Panc1 (cell line): ENCODE measurements at regions not wholly inside any gene's neighbourhood (a gene's known extent, or its start where the extent isn't known, plus 50 kb on each side); places are given as distances from the start of the nearest gene placed in this dataset.

Experiments used
- ATAC-seq: fragments of 200-7000 bp; cut with Tn5 transposase; 2 replicates; pipeline ENCODE4 v1.9.1; 2020; ENCODE audit warnings: mild to moderate bottlenecking, moderate library complexity
- BruUV-seq: library from RNA; stranded (reverse); fragments of 400-500 nt; replicated peaks from 2 replicates; lab custom pipeline; 2021; lab: Mats Ljungman, UMichigan
- CTCF ChIA-PET: fragments of 300-600 bp; sonication (Branson Sonifier 250); formaldehyde crosslinking; loops from one replicate; lab custom pipeline; 2022; ENCODE audit warnings: antibody characterized with exemption; lab: Charles Lee
- POLR2A ChIA-PET: fragments of 300-600 bp; sonication (Branson Sonifier 250); formaldehyde crosslinking; loops from one replicate; lab custom pipeline; 2022; ENCODE audit warnings: antibody characterized with exemption; lab: Charles Lee
- DNase-seq: peaks from one replicate; pipeline ENCODE4 v3.0.0-alpha.2; 2010; ENCODE audit warnings: low read depth, low spot score
- H3K27ac ChIP-seq: 2 replicates; pipeline ENCODE4 v1.5.1; 2011; ENCODE audit warnings: mild to moderate bottlenecking, low read length, inconsistent platforms
- H3K27me3 ChIP-seq: fragments of 200-500 bp; sonication (Bioruptor generic); 2 replicates; pipeline ENCODE4 v1.6.0; 2014; ENCODE audit warnings: low read length, inconsistent platforms; ENCODE audit not compliant: control insufficient read depth, insufficient read depth
- H3K36me3 ChIP-seq: fragments of 200-500 bp; sonication (Bioruptor generic); 2 replicates; pipeline ENCODE4 v1.5.1; 2014; ENCODE audit warnings: inconsistent platforms, mild to moderate bottlenecking, low read length, moderate library complexity; ENCODE audit not compliant: control insufficient read depth, insufficient read depth
- H3K4me1 ChIP-seq: 2 replicates; pipeline ENCODE4 v1.5.1; 2011; ENCODE audit warnings: inconsistent platforms, mild to moderate bottlenecking, low read length, moderate library complexity; ENCODE audit not compliant: control insufficient read depth, insufficient read depth
- H3K4me3 ChIP-seq, 2 experiments: 2 replicates each; pipeline ENCODE4 v1.5.1; 2011 to 2012; ENCODE audit warnings: low read depth in 2 of 2, low read length in 2 of 2, mild to moderate bottlenecking in 2 of 2, inconsistent platforms in 1 of 2, moderate library complexity in 1 of 2
- H3K9me3 ChIP-seq: fragments of 200-500 bp; sonication (Bioruptor generic); 2 replicates; pipeline ENCODE4 v1.5.1; 2014; ENCODE audit warnings: low read depth, mild to moderate bottlenecking, inconsistent platforms, low read length, moderate library complexity; ENCODE audit not compliant: control insufficient read depth, insufficient read depth
- POLR2AphosphoS5 ChIP-seq: IDR thresholded peaks from 2 replicates; pipeline ENCODE4 v1.6.1; 2012; ENCODE audit warnings: mild to moderate bottlenecking, low read depth, low read length, moderate library complexity
- SIN3A ChIP-seq: IDR thresholded peaks from 2 replicates; pipeline ENCODE4 v1.6.1; 2012; ENCODE audit warnings: low read depth, mild to moderate bottlenecking, low read length, moderate library complexity, borderline replicate concordance; ENCODE audit not compliant: insufficient read depth
- TCF7L2 ChIP-seq: IDR thresholded peaks from 2 replicates; pipeline ENCODE4 v1.6.1; 2011; ENCODE audit warnings: mild to moderate bottlenecking, low read depth, low read length, inconsistent platforms
- in situ Hi-C: cut with HindIII; loops from 2 replicates; pipeline ENCODE4 v1.10.0; 2016; ENCODE audit warnings: low sequenced_read_pairs, low pct_unique_long_range_greater_than_20kb
- intact Hi-C: fragments of 100-400 bp; cut with micrococcal nuclease; formaldehyde crosslinking; loops from one replicate; pipeline ENCODE4 v1.10.0; 2022; ENCODE audit not compliant: unreplicated experiment
- TF ChIP-seq, protein P1 (sequence below): fragments of 450-650 bp; IDR thresholded peaks from 2 replicates; pipeline ENCODE4 v1.5.1; 2017; ENCODE audit warnings: mild to moderate bottlenecking
- TF ChIP-seq, protein P2 (sequence below), 2 experiments: IDR thresholded peaks; 2 replicates each; pipeline ENCODE4 v1.6.1; 2011 to 2012; ENCODE audit warnings: low read depth in 2 of 2, control low read depth in 1 of 2, low read length in 1 of 2, mild to moderate bottlenecking in 1 of 2, moderate library complexity in 1 of 2; ENCODE audit not compliant: insufficient read depth in 1 of 2

DNA sequence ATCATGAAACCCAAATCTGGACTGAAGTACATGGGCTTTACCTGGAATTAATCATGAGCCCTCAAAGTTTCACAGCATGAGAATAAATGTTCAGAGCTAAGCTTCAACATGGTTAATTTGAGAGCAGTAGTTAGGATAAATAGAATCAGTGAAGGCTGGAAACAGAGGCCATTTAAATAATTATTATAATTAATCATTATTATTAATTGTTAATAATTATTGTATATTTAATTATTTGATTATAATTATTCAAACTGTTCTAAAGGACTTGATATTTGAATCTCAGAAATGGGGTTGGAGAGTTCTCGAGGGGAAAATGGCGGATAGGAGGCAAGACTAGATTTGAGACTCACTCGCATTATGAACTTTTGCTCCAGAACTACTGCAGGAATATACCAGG is 119.6 kb upstream of the ITGA1 start:
- TF ChIP-seq SIN3A: no peak
- TF ChIP-seq, protein P1, sequence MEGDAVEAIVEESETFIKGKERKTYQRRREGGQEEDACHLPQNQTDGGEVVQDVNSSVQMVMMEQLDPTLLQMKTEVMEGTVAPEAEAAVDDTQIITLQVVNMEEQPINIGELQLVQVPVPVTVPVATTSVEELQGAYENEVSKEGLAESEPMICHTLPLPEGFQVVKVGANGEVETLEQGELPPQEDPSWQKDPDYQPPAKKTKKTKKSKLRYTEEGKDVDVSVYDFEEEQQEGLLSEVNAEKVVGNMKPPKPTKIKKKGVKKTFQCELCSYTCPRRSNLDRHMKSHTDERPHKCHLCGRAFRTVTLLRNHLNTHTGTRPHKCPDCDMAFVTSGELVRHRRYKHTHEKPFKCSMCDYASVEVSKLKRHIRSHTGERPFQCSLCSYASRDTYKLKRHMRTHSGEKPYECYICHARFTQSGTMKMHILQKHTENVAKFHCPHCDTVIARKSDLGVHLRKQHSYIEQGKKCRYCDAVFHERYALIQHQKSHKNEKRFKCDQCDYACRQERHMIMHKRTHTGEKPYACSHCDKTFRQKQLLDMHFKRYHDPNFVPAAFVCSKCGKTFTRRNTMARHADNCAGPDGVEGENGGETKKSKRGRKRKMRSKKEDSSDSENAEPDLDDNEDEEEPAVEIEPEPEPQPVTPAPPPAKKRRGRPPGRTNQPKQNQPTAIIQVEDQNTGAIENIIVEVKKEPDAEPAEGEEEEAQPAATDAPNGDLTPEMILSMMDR: no peak
- no peak for TF ChIP-seq POLR2AphosphoS5
- no peak for TF ChIP-seq TCF7L2
- TF ChIP-seq, protein P2, sequence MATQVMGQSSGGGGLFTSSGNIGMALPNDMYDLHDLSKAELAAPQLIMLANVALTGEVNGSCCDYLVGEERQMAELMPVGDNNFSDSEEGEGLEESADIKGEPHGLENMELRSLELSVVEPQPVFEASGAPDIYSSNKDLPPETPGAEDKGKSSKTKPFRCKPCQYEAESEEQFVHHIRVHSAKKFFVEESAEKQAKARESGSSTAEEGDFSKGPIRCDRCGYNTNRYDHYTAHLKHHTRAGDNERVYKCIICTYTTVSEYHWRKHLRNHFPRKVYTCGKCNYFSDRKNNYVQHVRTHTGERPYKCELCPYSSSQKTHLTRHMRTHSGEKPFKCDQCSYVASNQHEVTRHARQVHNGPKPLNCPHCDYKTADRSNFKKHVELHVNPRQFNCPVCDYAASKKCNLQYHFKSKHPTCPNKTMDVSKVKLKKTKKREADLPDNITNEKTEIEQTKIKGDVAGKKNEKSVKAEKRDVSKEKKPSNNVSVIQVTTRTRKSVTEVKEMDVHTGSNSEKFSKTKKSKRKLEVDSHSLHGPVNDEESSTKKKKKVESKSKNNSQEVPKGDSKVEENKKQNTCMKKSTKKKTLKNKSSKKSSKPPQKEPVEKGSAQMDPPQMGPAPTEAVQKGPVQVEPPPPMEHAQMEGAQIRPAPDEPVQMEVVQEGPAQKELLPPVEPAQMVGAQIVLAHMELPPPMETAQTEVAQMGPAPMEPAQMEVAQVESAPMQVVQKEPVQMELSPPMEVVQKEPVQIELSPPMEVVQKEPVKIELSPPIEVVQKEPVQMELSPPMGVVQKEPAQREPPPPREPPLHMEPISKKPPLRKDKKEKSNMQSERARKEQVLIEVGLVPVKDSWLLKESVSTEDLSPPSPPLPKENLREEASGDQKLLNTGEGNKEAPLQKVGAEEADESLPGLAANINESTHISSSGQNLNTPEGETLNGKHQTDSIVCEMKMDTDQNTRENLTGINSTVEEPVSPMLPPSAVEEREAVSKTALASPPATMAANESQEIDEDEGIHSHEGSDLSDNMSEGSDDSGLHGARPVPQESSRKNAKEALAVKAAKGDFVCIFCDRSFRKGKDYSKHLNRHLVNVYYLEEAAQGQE (IDR thresholded peaks at IDR 0.05; ENCODE audit: insufficient read depth in 1 of 2, low read depth in 2 of 2, low read length in 1 of 2): no peak
- in situ Hi-C loops (no loop called here), intact Hi-C loops (no loop called here)

DNA sequence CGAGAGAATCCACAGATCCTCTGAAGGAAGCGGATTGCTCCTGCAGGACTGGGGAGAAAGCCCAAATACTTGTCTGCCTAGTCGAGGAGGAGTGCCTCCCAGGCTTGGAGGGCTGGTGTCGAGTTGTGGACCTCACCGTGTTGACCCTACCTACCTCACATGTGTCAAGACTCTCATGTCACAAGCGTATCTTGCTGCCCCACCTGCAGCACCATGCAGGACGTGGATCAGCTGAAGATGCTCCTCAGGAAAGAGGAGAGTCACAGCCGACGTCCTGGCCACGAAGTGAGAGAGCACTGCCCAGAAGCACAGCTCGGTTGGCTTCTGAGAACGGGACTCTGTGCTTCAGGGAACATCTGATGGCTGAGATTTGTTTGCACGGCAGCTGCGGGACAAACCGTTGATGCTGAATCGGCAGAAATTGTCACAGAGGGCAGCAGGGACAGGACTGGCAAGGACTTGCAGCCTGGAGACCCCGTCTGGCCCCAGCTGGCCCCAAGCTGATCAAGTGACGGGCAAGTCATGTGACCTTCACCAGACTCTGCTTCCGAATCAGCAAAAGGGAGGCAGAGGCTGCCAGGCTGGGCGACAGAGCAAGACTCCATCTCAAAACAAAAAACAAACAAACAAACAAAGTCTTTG is 119.1 kb upstream of the ITGA1 start:
- H3K27ac ChIP-seq: no peak overlapping the region
- in situ Hi-C loops: no loop called here
- DNase-seq: no peak
- CTCF ChIA-PET: no interaction called here
- H3K9me3 ChIP-seq: no peaks in the 10 kb centered on the region
- POLR2A ChIA-PET: no interaction called here
- intact Hi-C loops: no loop called here
- peaks cover 3% of the 10 kb centered on the region for H3K27me3 ChIP-seq
- H3K36me3 ChIP-seq: no peaks in the 10 kb centered on the region
- H3K4me3 ChIP-seq: no peak overlapping the region; a peak in 1 of 4 replicates
- H3K4me1 ChIP-seq: no peaks in the 10 kb centered on the region
- ATAC-seq: 0 out of 2 replicates have a peak, but pooled peaks have one; percentile 48
- BruUV-seq: no TSS peak
- TF ChIP-seq, protein P1: no peak
- TF ChIP-seq, protein P2 (IDR thresholded peaks at IDR 0.05; ENCODE audit: insufficient read depth in 1 of 2, low read depth in 2 of 2, low read length in 1 of 2): no peak
- TF ChIP-seq POLR2AphosphoS5 (no peak), TCF7L2 (no peak), SIN3A (no peak)

More for the DNA sequence above, 119.6 kb upstream of the ITGA1 start:
- Histone ChIP-seq H3K4me1 (no peaks in the 10 kb centered on the region), H3K27ac (no peak overlapping the region), H3K36me3 (no peaks in the 10 kb centered on the region), H3K9me3 (no peaks in the 10 kb centered on the region), H3K27me3 (peaks cover 4% of the 10 kb centered on the region), H3K4me3 (no peak overlapping the region)
- CTCF ChIA-PET: no interaction called here
- no peak for DNase-seq
- POLR2A ChIA-PET: no interaction called here
- no peak for ATAC-seq
- BruUV-seq: no TSS peak
